HG02763 (cell line): ENCODE measurements at regions not wholly inside any gene's neighbourhood (a gene's known extent, or its start where the extent isn't known, plus 50 kb on each side); places are given as distances from the start of the nearest gene placed in this dataset.
"Not testable (repeated sequence)": the region's sequence is repeated elsewhere in the genome, so short reads cannot be mapped to it uniquely, and the experiment has no call there.

Experiments used
- ATAC-seq: cut with Tn5 transposase; IDR thresholded peaks from one replicate; pipeline ENCODE4 v1.9.1; 2021; ENCODE audit warnings: mild to moderate bottlenecking, moderate library complexity; ENCODE audit not compliant: unreplicated experiment

GRCh38 chr2:54040250-54040649 lies 69.5 kb upstream of the PSME4 start:
- ATAC-seq: no peak

- ATAC-seq: no peak
Measured at GRCh38 chr2:54038835-54039234, 68.0 kb upstream of the PSME4 start.

GRCh38 chr2:54031288-54031687 lies 60.5 kb upstream of the PSME4 start:
- ATAC-seq: not testable (repeated sequence)

GRCh38 chr2:54030806-54031205 lies 60.0 kb upstream of the PSME4 start:
- ATAC-seq: no peak

GRCh38 chr2:54030396-54030741 lies 59.6 kb upstream of the PSME4 start:
- ATAC-seq: no peak

- ATAC-seq: no peak
Measured at GRCh38 chr2:54029721-54030395, 59.1 kb upstream of the PSME4 start.

GRCh38 chr2:54025463-54026075 lies 54.8 kb upstream of the PSME4 start:
- ATAC-seq: not testable (repeated sequence)

GRCh38 chr2:54024576-54024975 lies 53.8 kb upstream of the PSME4 start:
- no peak for ATAC-seq

- no peak for ATAC-seq
Measured at GRCh38 chr2:54021702-54022101, 50.9 kb upstream of the PSME4 start.

GRCh38 chr2:54020793-54021414 lies 50.1 kb upstream of the PSME4 start:
- no peak for ATAC-seq
